VCaP (cell line): ENCODE measurements at regions not wholly inside any gene's neighbourhood (a gene's known extent, or its start where the extent isn't known, plus 50 kb on each side); places are given as distances from the start of the nearest gene placed in this dataset.

Experiments
- H3K27ac ChIP-seq: fragments of 450-650 bp; 2 replicates; pipeline ENCODE4 v1.5.1; 2017
- CTCF ChIP-seq: fragments of 450-650 bp; conservative IDR thresholded peaks from 2 replicates; pipeline ENCODE4 v1.5.1; 2017; ENCODE audit warnings: mild to moderate bottlenecking, moderate library complexity

- no peak for TF ChIP-seq CTCF
- no peak overlapping the region for H3K27ac ChIP-seq
These were observed 550.8 kb downstream of the DIPK2A start for GRCh38 chr3:144522456-144522855.

GRCh38 chr3:144523396-144523795, 551.8 kb downstream of the DIPK2A start:
- no peak for TF ChIP-seq CTCF
- H3K27ac ChIP-seq = no peak overlapping the region

- H3K27ac ChIP-seq = no peak overlapping the region
- no peak for TF ChIP-seq CTCF
These were observed 552.9 kb downstream of the DIPK2A start for GRCh38 chr3:144524531-144524930.

GRCh38 chr3:144529566-144529965, 557.9 kb downstream of the DIPK2A start:
- TF ChIP-seq CTCF = no peak
- no peak overlapping the region for H3K27ac ChIP-seq

GRCh38 chr3:144544871-144545270, 573.2 kb downstream of the DIPK2A start:
- TF ChIP-seq CTCF = no peak
- no peak overlapping the region for H3K27ac ChIP-seq

GRCh38 chr3:144546539-144546938, 574.9 kb downstream of the DIPK2A start:
- no peak overlapping the region for H3K27ac ChIP-seq
- no peak for TF ChIP-seq CTCF

GRCh38 chr3:144548346-144548745, 576.7 kb downstream of the DIPK2A start:
- no peak overlapping the region for H3K27ac ChIP-seq
- TF ChIP-seq CTCF = no peak

- H3K27ac ChIP-seq = no peak overlapping the region
- no peak for TF ChIP-seq CTCF
These were observed 577.5 kb downstream of the DIPK2A start for GRCh38 chr3:144549166-144549565.
